PFSK-1 (cell line): ENCODE measurements at regions not wholly inside any gene's neighbourhood (a gene's known extent, or its start where the extent isn't known, plus 50 kb on each side); places are given as distances from the start of the nearest gene placed in this dataset.

Source experiments
- POLR2AphosphoS5 ChIP-seq: IDR thresholded peaks from 2 replicates; pipeline ENCODE4 v1.6.1; 2012; ENCODE audit warnings: low read depth, mild to moderate bottlenecking, control low read depth, low read length, moderate library complexity
- REST ChIP-seq, 2 experiments: IDR thresholded peaks; 2 replicates each; pipeline versions ENCODE4 v1.6.1 to v1.8.0; 2011 to 2012; ENCODE audit warnings: low read depth in 2 of 2, low read length in 2 of 2, control low read depth in 1 of 2, inconsistent platforms in 1 of 2, mild to moderate bottlenecking in 1 of 2, moderate library complexity in 1 of 2; ENCODE audit not compliant: insufficient read depth in 1 of 2
- SIN3A ChIP-seq: IDR thresholded peaks from 2 replicates; pipeline ENCODE4 v1.6.1; 2012; ENCODE audit warnings: mild to moderate bottlenecking, low read length, moderate library complexity, borderline replicate concordance; ENCODE audit not compliant: insufficient read depth

- TF ChIP-seq REST (IDR thresholded peaks at IDR 0.05; ENCODE audit: insufficient read depth in 1 of 2, low read depth in 2 of 2, low read length in 2 of 2) (no peak), POLR2AphosphoS5 (no peak), SIN3A (no peak)
Observed at GRCh38 chr5:110872200-110872599, 133.4 kb downstream of the SLC25A46 start.
